ENCODE measurements at regions not wholly inside any gene's neighbourhood (a gene's known extent, or its start where the extent isn't known, plus 50 kb on each side); places are given as distances from the start of the nearest gene placed in this dataset.
"Not testable (repeated sequence)": the region's sequence is repeated elsewhere in the genome, so short reads cannot be mapped to it uniquely, and the experiment has no call there.

GRCh38 chr20:29885282-29886185 lies 1371.9 kb upstream of the DEFB115 start:
- Mint-ChIP-seq H3K27ac (ENCODE audit: unreplicated experiment) (peak overlapping the region; percentile 1), H3K9me3 (ENCODE audit: unreplicated experiment) (peaks cover 35% of the 10 kb centered on the region), H3K4me3 (ENCODE audit: unreplicated experiment) (peak overlapping the region; percentile 1)
- not testable (repeated sequence) for DNase-seq (ENCODE audit: low spot score); H3K4me1 Mint-ChIP-seq (ENCODE audit: unreplicated experiment); H3K27me3 Mint-ChIP-seq (ENCODE audit: unreplicated experiment); H3K36me3 Mint-ChIP-seq (ENCODE audit: low read depth, unreplicated experiment)

DNA sequence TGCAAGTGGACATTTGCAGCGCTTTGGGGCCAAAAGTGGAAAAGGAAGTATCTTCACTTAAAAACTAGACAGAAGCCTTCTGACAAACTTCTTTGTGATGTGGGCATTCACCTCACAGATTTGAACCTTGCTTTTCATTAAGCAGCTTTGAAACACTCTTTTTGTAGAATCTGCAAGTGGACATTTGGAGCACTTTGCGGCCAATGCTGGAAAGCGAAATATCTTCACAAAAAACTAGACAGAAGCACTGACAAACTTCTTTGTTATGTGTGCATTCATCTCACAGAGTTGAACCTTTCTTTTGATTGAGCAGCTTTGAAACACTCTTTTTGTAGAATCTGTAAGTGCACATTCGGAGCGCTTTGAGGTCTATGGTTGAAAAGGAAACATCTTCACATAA lies 1365.9 kb upstream of the DEFB115 start:
- H3K27me3 Mint-ChIP-seq (ENCODE audit: unreplicated experiment); H3K36me3 Mint-ChIP-seq (ENCODE audit: low read depth, unreplicated experiment); H3K27ac Mint-ChIP-seq (ENCODE audit: unreplicated experiment); H3K4me3 Mint-ChIP-seq (ENCODE audit: unreplicated experiment); DNase-seq (ENCODE audit: low spot score); H3K9me3 Mint-ChIP-seq (ENCODE audit: unreplicated experiment); H3K4me1 Mint-ChIP-seq (ENCODE audit: unreplicated experiment): not testable (repeated sequence)
